CD4-positive, alpha-beta T cell treated with Interleukin-17A for 1 hour (primary cell): ENCODE measurements at regions not wholly inside any gene's neighbourhood (a gene's known extent, or its start where the extent isn't known, plus 50 kb on each side); places are given as distances from the start of the nearest gene placed in this dataset.
A peak's percentile ranks its signal among the peaks of the same experiment; 100 is the strongest.
"Not testable (repeated sequence)": the region's sequence is repeated elsewhere in the genome, so short reads cannot be mapped to it uniquely, and the experiment has no call there.

Source experiments
- DNase-seq: peaks from one replicate; pipeline ENCODE4 v3.0.0-alpha.2; 2020

DNA sequence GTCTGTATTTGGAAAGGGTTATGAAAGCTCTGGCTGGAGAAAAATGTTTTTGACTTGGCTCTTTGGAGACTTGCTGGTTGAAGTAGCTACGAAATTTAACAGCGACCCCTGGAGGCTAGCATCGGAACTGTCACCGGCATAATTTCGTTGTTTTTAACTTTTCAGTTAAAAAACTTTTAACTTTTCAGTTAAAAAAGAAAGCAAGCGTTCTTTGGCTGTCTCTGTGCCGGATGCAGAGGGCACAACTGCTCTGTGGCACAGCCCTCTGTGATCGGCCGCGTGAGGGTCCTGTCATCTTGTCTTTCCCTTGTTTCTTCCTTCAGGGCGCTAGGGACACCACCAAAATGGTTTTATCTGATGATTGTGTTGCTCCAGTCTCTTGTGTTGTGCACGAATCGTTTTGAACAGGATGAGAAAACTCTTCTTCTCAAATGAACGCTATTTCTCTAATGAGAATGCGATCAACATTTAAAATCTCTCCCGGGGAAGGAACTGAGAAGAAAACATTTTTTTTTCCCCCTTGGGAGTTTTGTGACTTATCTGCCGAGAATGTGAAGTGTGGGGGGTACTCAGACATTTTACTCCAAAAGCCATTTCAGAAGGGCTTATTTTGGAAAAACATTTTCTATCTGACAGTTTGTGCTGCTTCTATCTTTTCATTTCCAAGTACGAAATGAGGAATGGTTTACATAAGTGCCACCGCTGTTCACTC is 57.1 kb downstream of the ADCYAP1 start:
- DNase-seq = peak; percentile 39

DNA sequence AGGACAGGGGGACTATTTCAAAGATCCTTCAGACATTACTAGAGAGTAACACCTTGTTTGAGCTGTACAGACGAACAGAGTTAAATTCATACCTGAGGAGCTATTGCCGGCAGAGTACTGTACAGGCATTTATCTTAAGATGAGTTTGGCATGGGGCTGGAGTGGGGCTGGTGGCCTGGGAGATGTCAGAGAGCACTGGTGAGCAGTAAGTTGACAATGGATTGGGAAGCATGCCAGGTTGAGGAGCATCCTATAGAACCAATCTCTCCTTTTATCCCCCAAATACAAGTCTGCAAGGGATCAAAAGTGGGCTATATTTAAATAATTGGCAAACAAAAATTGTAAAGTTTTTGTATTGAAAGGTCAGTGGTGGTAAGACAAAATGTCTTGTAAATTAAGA is 58.6 kb downstream of the ADCYAP1 start:
- DNase-seq = no peak

DNA sequence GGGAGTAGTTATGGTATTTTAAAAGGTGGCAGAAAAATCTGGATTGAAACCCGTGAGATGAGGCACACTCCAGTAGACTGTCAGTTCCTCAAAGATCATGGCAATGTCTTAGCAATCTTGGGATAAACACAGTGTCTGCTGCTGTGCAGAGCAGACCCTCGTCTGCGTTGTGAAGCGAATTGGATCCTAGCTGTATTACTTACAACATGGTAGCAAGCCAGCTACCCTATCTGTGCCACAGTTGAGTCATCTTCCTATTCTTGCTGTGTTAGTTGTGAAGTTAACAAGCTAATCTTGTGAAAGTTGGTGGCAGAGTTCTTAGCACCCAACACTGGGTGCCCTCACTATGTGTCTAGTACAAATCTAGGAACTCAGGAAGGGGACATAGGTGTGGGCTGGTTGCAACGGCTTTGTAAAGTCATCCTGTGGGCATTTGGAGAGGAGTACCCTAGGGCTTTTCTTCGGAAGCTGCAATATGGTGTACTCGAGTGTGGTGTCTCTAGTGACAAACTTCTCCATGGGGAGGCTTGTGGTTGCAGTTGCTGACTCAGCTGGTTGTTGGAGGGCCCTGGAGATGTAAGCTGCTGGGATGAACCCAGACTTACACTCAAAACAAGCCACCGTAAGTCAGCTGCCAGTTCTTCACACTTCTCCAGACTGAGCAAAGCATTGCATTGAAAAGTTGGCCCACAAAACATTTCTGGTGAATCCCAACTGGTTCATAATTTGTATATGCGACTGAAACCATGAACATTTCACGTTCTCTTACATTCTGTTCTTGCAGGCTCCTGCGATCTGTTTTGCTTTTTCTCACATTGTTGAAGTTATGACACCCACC is 61.5 kb downstream of the ADCYAP1 start:
- DNase-seq = no peak

DNA sequence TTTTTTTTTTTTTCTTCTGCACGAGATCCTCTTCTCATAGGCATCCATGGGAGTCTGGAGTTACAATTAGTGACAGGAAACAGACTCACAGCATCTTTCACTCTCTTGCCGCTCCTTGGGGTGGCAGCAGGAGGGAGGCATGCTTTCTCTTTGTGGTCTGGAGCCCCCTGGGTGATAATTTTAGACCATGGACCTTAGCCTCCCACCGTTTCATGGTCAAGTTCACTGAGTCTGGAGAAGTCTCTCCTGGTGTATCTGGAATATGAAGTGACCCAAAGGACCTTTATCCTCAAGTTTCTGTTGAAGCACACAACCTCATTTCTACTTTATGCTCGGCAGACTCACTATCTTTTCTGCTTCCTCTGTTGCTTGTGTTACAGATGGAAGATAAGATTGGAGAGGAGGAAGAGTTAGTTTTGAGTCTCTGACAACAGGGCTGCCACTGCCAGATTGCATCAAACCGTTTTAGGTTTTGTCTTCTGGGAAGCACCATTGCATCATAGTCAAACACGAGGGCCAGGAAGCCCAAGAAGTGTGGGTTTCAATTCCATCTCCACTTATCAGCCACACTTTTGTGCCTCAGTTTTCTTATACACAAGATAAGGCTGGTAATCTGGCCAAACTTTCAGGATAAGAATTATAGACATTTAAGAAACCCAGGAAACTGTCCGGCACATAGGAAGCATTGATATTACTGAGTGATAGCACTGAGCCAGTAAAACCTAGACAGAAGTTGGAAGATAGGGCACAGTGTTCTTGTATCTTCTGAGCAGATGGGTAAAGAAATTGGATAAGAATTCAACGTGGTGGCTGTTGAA is 62.3 kb downstream of the ADCYAP1 start:
- no peak for DNase-seq

DNA sequence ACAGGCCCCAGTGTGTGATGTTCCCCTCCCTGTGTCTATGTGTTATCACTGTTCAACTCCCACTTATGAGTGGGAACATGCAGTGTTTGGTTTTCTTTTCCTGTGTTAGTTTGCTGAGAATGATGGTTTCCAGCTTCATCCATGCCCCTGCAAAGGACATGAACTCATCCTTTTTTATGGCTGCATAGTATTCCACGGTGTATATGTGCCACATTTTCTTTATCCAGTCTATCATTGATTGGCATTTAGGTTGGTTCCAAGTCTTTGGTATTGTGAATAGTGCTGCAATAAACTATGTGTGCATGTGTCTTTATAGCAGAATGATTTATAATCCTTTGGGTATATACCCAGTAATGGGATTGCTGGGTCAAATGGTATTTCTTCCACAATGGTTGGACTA is 64.2 kb downstream of the ADCYAP1 start:
- DNase-seq = not testable (repeated sequence)

DNA sequence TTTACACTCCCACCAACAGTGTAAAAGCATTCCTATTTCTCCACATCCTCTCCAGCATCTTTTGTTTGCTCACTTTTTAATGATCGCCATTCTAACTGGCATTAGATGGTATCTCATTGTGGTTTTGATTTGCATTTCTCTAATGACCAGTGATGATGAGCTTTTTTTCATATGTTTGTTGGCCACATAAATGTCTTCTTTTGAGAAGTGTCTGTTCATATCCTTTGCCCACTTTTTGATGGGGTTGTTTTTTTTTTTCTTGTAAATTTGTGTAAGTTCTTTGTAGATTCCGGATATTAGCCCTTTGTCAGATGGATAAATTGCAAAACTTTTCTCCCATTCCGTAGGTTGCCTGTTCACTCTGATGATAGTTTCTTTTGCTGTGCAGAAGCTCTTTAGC is 64.6 kb downstream of the ADCYAP1 start:
- not testable (repeated sequence) for DNase-seq

DNA sequence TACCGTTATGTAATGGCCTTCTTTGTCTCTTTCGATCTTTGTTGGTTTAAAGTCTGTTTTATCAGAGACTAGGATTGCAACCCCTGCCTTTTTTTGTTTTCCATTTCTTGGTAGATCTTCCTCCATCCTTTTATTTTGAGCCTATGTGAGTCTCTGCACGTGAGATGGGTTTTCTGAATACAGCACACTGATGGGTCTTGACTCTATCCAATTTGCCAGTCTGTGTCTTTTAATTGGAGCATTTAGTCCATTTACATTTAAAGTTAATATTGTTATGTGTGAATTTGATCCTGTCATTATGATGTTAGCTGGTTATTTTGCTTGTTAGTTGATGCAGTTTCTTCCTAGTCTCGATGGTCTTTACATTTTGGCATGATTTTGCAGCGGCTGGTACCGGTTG is 69.9 kb downstream of the ADCYAP1 start:
- DNase-seq = not testable (repeated sequence)

DNA sequence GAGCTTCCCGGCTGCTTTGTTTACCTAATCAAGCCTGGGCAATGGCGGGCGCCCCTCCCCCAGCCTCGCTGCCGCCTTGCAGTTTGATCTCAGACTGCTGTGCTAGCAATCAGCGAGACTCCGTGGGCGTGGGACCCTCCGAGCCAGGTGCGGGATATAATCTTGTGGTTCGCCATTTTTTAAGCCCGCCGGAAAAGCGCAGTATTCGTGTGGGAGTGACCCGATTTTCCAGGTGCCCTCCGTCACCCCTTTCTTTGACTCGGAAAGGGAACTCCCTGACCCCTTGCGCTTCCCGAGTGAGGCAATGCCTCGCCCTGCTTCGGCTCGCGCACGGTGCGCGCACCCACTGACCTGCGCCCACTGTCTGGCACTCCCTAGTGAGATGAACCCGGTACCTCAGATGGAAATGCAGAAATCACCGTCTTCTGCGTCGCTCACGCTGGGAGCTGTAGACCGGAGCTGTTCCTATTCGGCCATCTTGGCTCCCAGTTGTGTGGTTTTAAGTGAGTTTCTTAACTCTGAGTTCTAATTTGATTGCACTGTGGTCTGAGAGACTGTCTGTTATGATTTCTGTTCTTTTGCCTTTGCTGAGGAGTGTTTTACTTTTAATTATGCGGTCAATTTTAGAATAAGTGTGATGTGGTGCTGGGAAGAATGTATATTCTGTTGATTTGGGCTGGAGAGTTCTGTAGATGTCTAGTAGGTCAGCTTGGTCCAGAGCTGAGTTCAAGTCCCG is 71.9 kb downstream of the ADCYAP1 start:
- not testable (repeated sequence) for DNase-seq

DNA sequence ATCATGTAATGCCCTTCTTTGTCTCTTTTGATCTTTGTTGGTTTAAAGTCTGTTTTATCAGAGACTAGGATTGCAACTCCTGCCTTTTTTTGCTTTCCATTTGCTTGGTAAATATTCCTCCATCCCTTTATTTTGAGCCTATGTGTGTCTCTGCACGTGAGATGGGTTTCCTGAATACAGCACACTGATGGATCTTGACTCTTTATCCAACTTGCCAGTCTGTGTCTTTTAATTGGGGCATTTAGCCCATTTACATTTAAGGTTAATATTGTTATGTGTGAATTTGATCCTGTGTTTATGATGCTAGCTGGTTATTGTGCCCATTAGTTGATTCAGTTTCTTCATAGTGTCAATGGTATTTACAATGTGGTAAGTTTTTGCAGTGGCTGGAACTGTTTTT is 72.7 kb downstream of the ADCYAP1 start:
- not testable (repeated sequence) for DNase-seq

DNA sequence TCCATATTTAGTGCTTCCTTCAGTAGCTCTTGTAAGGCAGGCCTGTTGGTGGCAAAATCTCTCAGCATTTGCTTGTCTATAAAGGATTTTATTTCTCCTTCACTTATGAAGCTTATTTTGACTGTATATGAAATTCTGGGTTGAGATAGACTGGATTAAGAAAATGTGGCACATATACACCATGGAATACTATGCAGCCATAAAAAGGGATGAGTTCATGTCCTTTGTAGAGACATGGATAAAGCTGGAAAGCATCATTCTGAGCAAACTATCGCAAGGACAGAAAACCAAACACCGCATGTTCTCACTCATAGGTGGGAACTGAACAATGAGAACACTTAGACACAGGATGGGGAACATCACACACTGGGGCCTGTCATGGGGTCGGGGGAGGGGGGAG is 73.1 kb downstream of the ADCYAP1 start:
- DNase-seq = not testable (repeated sequence)

DNA sequence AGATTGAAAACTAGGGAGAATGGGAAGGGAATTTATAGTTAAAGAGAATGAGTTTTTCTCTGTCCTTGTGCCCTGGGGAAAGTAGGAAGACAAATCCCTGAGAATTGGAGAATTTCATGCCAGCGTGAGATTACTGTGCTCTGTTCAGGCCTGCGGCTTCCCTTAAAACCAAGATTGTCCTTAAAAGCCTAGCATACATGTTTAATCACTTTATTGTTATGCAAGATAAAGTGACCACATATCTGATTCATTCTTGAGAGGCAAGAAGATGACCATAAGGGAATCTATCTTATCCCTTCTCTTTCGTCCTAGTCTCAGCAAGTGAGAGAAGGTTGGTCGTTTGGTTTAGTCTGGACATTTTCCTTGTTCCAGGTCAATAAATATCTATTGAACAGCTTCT is 75.9 kb downstream of the ADCYAP1 start:
- no peak for DNase-seq

DNA sequence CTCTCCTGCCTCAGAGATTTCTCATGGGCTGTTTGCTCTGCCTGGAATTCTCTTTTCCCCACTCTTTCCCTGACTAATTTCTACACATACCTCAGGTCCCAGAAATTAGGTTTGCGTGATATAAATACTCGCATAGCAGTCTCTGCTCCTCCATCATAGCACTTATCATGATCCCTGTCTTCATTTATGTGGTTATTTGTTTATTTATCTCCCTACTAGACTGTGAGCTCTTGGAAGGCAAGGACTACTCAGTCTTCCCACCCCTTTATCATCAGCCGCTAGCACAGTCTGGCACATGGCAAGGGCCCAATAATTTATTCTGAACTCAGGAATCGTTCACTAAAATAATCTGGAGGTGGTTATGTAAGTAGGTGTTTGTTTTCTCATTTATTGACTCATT is 79.3 kb downstream of the ADCYAP1 start:
- DNase-seq = no peak

DNA sequence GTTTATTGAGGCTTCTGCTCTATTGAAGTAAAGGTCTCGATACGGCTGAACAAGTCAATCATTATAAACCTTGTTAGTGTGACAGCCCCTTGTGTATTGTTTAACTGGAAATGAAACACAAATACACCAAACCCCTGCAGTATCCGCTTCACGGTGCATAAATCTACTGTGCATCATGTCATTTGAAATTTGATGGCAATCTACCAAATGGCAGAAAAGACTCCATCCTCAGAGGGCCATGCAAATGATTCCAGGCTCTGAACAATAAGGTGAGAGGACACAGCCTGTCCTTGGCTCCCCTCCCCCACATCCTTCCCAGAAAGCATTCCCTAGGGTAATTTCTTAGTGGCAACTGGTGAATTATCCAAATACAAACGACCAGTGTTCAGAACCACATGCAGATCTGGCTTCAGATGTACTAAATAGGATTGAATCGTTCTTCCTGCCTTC is 80.6 kb downstream of the ADCYAP1 start:
- no peak for DNase-seq

DNA sequence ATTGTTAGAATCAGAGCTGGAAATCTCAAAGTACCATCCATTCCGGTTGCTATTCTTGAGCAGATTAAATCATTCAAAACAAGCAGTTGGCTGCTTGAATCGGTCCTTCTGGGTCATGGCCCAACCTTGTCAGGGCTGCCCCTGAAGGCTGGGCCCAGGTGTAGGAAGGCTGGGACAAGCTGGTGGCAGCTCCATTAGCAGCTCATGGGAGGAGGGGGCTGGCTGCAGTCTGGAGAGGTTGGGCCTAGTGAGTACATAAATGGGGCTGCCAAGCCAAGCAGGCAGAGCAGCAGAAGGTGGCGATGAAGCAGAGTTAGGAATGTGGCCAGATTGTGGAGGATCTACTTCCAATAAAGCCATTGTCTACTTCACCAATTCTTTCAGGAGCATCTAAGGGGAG is 81.4 kb downstream of the ADCYAP1 start:
- no peak for DNase-seq

DNA sequence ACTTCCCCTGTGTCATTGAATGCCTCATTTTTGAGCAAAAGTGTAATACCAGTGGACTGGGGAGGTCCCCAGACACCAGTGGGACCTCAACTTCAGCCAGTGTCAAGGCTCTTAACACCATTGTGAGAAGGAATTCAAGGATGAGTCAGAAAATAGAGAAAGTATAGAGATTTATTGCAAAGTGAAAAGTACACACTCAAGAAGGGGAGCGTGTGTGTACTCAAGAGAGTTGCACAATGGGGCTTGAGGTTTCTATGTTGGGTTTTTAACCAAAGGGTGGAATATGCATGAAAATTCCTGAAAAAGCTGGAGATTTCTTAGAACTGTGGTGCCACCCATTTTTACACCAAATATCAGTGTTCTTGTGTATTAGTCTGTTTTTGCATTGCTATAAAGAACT is 81.9 kb downstream of the ADCYAP1 start:
- DNase-seq = no peak

DNA sequence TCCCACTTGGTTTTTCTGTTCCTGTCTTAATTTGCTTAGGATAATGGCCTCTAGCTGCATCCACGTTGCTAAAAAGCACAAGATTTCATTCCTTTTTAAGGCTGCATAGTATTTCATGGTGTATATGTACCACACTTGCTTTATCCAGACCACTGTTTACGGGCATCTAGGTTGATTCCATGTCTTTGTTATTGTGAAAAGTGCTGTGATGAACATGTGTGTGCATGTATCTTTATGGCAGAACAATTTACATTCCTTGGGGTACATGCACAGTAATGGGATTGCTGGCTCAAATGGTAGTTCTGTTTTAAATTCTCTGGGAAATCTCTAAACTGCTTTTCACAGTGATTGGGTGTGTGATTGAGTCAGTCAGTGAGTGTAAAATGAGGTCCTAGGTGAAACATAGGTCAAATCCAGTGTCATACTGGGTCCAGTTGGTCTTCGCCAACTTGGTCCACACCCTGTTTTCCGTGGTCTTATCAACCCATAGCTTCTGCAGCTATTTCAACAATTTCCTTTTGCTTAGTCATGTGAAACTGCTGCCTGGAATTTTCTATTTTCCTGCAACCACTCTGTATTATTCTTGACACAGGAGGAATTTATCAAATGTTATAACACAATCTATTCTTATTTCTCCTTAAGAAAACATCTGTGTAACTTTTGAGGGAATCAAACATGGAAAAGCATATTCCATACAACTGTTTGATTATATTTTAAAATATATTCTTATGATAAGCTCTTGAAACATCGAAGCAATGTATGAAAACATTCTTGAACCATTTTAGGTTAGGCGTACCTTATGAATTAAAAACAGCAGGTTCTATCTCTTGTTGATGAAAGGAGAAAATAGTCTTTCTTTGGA is 82.9 kb downstream of the ADCYAP1 start:
- DNase-seq = no peak

DNA sequence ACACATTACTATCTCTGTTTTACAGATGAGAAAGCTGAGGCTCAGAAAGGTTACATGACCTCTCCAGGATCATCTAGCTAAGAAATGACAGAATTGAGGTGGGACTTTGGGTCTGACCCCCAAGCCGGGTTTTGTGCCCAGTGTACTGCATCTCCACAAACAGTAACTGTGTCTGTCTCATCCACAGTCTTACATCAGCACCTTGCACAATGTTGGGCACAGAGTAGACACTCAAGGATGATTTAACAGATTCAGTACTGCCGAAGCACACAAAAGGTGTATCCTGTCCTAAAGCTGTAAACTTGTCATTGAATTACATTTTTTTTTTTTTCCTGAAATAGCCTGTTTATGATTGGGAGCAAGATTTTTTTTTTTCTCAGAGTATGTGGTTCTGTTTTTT is 84.8 kb downstream of the ADCYAP1 start:
- DNase-seq = no peak

DNA sequence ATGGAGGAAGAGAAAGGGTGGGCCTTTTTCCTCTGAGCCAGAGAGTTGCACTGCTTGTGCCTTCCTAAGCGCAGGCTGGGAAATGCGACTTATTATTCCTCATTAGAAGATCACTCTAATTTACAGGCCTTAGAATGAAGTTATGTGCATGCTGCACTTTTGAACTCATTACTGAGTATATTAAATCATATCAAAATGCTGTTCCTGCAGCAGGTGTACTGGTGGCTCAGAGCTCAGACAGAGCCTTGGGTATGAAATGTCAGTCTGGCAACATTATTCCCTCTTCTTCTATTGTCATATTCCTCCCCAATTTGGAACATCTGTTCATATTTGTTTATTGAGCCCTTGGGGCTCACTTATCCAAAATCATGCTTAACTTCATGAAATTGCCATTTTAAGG is 85.5 kb downstream of the ADCYAP1 start:
- no peak for DNase-seq

DNA sequence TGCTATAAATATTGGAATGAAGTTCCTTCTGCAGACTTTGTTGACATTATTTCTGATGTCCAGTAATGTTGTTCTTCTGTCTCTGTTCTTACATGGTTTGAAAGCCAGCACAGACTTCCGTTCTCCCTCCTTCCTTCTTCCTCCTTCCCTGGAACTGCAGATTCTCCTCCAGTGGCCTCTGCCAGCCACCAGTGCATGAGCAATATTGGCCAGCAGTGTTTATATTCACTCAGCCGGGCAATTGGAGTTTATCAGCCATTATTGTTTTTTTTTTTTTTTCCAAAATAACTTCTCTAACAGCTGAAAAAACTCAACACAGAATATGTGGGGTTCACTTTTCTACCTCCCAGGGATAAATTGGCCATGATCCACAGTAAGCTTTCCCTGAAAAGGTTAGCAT is 86.8 kb downstream of the ADCYAP1 start:
- no peak for DNase-seq

DNA sequence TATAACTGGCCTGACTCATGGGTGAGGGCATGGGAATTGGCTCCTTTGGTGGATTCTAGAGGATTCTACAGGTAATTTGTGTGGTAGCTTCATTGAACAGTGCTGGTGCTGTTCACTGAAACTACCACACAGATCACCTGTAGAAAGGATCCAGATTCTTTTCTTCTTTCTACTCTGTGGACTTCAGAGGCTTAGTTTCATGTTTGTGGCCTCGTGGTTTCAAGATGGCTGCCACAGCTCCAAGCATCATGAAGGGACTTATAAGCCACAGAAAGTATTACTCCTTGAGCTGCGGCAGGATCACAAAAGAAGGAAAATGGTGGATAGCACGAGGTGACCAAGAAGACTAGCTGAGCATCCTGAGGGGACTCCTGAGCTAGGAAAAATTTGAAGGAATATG is 88.9 kb downstream of the ADCYAP1 start:
- DNase-seq = no peak

DNA sequence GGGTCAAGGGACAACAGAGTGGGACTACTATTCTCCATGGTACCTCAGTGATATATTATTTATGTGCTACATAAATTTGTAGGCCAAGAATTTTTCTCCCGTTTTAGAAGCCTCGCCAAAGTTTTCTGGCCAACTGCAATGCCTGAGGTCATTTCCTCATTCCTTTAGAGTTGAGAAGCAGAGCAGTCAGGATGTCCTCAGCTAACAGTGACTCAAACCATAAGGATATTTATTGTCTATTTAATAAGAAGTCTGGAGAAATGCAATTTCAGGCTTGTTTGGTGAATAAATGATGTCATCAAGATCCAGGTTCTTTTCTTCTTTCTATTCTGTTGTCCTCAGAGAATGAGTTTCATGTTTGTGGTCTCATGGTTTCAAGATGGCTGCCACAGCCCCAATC is 91.0 kb downstream of the ADCYAP1 start:
- DNase-seq = no peak

DNA sequence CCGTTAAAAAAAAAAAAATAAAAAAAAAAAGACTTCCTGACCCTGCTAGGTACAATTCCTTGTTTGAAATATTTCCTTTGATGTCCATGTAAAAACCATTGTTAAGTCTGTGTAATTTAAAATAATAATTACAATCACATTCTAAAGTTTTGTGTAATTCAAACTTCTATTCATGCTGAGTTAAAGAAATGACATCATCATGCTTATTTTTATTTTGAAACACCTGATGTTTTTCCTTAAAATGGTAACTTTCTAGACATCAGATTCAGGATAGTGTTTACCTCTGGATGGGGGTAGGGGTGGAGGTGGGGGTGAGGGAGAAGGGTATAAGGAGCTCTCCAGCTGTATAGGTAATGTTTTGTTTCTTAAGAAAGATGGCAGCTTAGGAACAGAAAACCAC is 92.8 kb downstream of the ADCYAP1 start:
- DNase-seq = no peak
